ENCODE measurements at regions not wholly inside any gene's neighbourhood (a gene's known extent, or its start where the extent isn't known, plus 50 kb on each side); places are given as distances from the start of the nearest gene placed in this dataset.
"Not testable (repeated sequence)": the region's sequence is repeated elsewhere in the genome, so short reads cannot be mapped to it uniquely, and the experiment has no call there.

DNA sequence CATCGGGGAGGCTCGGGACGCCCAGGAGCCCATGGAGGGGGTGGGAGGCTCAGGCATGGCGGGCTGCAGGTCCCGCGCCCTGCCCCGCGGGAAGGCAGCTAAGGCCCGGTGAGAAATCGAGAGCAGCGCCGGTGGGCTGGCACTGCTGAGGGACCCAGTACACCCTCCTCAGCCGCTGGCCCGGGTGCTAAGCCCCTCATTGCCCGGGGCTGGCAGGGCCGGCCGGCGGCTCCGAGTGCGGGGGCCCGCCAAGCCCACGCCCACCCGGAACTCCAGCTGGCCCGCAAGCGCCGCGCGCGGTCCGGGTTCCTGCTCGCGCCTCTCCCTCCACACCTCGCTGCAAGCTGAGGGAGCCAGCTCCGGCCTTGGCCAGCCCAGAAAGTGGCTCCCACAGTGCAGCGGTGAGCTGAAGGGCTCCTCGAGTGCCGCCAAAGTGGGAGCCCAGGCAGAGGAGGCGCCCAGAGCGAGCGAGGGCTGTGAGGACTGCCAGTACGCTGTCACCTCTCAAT, 195.0 kb upstream of the PIK3R1 start:
- not testable (repeated sequence) for FAIRE-seq

DNA sequence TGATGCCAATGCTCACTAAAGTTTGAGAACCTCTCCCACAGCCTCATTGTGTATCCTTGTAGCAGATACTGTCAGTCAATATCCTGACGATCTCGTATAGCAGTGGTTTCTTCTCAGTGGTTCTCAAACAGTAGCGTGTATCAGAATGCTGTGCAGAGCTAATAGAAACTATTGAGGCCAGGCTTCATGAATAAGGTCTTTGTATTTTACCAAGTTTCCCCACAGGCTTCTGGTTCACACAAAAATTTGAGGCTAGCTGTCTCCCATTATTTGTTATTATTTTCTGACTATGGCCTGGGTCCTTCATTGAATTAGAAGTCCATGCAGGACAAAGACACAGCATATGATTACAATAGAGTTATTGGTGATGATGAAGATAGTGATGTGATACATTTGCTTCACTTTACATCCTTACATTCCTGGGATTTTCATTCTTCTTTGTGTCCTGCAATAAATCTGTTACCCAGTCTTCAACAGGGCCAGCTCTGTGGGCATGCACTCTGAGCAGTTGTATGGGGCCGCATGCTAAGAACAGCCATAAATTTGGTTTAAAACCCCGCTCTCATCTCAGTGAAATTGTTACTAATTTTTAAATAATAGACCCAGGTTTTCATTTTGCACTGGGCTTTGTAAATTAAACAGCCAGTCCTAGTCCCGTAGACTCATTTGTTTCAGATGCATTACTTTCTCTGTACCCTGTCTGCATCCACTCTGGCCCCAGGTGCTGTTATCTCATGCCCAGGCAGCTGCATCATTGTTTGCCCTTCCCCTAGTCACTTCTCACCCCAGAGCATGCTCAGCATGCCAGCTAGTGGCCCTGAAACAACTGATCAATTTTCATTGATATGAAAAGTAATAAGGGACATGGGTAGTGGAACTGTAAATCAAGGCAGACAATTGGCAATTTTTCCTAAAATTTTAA, 199.9 kb upstream of the PIK3R1 start:
- FAIRE-seq = no peak

DNA sequence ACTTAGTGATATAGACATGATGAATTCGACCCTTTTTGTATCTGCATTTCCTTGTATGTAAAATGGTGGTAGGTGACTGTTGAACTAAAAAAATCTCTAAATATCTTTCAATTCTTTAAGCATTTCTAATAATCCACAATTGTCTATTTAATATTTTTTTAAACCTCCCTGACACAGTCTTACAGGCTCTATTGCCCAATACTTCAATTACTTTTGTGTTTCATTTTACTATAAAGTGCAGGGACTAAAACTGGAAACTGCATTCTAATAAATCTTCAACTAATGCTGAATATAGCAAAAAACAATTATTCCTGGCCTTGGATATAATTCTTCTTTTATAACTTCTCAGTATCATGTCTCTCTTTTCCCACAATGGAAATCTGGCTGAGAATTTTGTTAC, 202.7 kb upstream of the PIK3R1 start:
- FAIRE-seq = no peak

DNA sequence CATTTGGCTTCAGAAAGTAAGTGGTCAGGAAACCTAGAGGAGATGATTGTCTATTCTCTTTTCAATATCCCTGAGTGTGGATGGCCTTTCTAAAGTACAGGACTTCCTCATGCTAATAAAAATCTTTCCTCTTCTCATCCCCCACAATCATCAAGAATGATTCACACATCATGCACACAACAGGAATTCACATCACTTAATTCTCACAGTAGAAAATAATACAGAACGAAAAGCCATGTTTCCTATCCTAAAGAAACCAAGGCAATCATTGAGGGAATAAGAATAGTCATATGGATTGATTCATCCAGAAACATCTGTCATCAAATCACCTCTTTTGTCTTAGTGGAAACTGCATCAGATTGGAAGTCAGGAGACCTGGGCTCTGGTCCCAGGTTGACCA, 203.1 kb upstream of the PIK3R1 start:
- no peak for FAIRE-seq

DNA sequence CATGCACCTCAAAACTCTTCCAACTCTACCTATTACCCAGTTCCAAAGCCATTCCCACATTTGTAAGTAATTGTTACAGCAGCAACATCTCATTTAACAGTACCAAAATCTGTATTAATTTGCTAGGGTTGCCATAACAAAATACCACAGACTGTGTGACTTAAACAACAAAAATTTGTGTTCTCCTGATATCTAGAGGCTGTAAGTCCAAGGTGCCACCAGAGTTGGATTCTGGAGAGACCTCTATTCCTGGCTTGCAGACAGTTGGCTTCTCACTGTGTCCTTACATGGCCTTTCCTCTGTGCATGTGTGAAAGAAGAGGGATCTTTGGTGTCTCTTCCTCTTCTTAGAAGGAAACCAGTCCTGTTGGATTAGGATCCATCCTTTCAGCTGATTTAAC, 203.8 kb upstream of the PIK3R1 start:
- FAIRE-seq = no peak

DNA sequence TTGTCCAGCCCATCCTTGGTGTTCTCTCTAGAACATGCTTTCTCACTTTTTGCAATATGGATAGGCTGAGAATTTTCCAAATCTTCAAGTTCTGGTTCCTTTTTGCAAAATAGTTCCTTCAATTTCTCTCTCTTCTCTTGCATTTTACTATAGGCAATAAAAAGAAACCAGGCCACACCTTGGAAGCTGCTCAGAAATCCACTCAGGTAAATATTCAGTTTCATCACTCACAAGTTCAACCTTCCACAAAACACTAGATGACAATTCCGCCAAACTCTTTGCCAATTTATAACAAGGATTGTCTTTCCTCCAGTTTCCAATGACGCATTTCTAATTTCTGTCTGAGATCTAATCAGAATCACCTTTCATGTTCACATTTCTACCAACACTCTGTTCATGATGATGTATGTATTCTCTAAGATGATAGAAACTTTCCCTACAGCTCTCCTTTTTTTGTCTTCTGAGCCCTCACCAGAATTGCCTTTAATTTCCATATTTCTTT, 204.2 kb upstream of the PIK3R1 start:
- FAIRE-seq = no peak

DNA sequence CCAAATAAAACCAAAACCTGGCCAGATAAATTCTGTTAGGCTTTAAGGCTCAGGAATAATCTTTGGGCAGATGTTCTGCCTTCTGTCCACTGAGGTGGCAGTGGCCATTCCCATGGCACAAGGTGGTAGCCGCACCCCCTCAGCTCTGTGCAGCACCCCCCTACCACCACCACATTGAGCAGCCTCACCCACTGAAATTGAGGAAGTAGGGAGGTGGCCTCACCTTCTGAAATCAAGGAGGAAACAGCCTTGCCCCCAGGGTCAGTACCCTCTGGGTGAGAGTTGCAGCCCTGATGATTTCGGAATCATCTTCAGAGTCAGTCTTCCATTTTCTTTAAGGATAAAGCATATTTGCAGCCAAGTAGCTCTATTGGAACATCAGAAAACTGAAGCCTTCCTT, 204.8 kb upstream of the PIK3R1 start:
- FAIRE-seq = no peak

DNA sequence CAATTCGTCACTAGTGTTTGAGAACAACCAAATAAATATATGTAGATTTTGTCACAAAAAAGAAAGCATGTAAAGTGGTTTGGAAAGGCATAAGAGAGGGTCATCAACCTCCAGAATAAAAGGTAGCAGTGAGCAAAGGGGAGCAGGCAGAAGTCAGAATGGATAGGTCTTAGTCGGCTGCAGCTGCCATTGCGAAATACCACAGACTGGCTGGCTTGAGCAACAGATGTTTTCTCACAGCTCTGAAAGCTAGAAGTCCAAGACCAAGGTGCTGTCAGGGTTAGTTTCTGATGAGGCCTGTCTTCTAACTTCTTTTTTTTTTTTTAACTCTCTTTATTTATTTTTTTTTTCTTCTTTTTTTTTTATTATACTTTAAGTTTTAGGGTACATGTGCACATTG, 208.1 kb upstream of the PIK3R1 start:
- no peak for FAIRE-seq

DNA sequence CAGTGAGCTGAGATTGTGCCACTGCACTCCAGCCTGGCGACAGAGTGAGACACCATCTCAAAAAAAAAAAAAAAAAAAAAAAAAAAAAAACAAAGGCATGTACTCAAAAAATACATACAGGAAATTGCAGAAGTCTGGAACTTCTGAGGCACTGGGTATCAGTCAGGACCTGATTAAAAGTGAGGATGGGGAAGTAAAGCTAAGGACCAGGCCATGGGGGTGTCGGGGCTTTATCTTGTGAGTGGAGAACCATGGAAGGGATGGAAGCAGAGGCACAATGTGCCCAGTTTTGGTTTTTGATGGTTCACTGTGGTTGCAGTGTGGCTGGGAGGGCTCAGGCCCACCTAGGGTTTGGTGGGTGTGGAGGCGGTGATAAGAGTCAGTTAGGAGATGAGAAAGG, 212.7 kb upstream of the PIK3R1 start:
- FAIRE-seq = no peak

DNA sequence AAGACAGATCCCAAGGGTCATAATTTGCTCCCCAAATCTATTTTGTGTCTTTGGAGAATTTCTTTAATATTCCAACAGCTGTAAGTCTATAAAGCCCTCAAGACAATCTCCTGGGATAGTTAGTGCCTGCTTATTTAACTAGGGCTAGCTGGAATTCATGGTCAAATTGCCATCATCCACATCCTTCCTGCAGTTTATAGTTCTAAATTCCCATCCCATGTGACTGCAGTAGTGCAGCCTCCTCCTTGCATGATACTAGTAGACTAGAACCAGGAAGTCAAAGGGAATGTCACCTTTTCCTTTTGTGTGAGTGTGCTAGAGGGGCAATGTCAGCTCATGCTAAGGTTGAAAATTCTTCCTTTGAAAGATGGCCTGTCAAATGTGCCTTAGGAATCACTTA, 214.8 kb upstream of the PIK3R1 start:
- no peak for FAIRE-seq

DNA sequence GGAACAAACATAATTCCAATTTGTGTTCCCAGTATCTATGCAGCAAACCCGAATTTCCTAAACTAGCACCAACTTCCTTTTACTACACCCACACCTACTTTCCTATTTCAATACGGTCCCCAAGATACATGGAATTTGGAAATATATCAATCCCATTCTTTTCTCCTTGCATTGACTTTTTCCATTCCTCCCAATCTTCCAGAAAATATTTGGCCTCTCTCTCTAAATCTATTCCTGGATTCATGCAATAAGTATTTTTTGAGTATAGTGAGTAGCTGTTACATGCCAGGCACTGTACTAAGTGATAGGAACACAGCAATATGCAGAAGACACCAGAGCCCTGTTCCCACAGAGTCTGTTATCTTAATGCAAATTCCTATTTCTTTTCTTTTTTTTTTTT, 216.2 kb upstream of the PIK3R1 start:
- FAIRE-seq = no peak

DNA sequence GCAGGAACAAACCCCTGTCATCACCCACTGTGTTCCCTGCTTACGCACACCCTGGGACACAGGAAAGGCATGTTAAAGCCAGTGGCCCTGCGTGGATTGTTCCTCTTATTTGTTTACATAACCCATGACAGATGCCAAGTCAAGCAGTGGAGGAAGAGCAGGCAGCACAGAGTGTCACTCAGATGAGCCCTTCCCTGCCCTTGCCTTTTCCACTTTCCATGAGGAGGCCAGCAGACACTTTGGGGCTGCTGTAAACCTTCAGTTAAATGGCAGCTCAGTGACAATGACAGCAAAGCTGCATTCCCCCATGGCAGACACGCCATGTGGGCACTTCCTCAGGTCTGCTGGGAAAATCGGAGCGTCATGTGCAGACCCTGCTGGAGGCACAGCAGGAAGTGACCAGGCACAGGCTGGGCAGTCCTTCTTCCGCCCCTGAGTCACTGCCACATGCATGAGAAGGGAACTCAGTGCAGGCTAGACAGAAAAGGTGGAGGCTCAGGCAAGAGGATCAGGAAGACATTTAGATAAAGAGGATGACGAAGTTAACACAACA, 216.8 kb upstream of the PIK3R1 start:
- no peak for FAIRE-seq

DNA sequence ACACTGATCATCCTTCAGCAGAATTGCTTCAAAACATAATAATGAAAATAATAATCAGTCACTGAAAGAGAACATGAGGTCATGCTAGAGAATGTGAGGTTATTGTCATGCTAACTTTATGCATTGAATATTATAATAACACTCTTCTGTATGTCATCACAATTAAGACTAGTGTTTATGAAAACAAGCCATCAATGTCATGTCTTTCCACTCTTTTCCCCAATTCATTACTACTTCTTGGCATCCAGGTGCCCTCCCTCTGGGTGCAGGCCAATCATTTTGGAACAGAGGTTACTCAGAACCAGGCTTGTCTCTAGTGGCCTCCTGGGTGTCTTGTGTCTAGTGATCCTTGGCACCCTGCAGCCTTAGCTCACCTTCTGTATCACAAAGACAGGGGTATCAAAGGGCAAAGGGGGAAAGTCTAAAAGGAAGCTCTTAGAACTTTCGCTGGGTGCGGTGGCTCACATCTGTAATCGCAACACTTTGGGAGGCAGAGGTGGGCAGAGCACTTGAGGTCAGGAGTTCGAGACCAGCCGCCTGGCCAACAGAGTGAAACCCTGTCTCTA, 217.6 kb upstream of the PIK3R1 start:
- no peak for FAIRE-seq

DNA sequence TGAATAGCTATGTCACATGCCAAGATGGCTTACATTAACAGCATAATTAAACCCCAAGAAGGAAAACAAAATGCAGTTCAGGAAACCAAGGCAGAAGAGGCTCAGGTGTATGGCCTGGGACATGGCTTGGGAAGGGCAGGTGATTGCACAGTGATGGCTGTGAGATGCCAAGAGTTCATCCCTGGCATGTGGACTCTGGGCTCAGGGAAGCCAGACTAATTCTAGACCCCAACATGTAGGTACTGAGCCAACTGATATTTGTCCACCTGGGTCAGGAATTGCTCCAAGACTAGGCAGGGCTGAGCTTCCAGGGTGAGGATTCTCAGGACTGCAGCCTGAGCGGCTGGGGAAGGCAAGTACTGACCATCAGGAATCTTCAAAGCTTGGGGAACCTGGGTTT, 218.4 kb upstream of the PIK3R1 start:
- no peak for FAIRE-seq

DNA sequence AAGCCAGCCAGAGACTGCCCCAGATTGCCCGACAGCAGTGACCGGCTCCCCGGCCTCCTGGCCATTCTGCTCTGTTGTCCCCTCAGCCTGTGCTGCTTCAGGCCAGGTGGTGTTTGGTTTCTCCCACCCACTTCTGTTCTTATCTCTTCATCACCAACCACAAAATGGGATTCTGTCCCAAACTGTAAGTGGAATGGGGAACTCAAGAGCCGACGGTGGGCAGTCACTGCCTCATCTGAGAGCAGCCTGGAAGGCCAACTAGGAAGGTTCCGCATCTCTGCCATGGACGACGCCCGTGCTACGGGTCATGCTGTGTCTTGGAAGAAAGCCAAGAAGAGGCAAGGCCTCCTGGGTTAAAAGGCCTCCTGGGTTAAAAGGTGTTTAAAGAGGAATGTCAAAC, 219.0 kb upstream of the PIK3R1 start:
- no peak for FAIRE-seq

DNA sequence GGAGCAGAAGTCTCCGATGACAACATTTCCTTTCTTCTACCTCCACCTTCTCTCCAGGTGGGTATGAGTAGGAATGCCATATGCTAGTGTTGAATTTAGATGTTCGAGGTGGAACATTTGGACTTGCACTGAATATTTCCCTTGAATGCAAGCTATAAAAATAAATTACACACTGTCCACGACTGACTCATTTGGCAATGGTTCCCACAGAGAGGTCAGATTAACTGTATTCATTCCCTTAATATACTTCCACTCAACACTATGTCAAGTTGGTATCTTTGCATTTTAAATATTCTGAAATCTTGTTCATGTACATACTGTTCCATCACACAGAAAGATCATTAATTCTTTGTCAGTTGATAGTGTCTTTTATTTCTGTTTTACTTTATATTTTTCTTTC, 222.6 kb upstream of the PIK3R1 start:
- FAIRE-seq = no peak

DNA sequence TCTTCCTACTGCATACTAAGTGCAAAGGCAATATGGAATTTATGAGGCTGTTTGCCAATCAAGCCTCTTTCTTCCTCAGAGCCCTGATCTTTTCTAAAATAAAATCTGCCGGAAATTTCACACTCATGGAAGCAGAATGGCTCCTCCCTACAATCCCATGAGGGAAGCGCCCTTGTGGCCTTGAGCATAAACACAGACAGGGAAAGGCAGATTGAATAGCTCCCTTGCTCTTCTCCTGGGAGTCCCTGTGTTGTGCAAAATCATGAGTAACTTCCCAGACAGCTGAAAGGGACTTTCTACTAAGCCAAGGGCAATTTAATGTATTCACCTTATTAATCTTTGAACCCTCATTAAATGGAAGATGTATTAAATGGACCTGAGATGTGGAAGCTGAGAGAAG, 226.1 kb upstream of the PIK3R1 start:
- FAIRE-seq = no peak

DNA sequence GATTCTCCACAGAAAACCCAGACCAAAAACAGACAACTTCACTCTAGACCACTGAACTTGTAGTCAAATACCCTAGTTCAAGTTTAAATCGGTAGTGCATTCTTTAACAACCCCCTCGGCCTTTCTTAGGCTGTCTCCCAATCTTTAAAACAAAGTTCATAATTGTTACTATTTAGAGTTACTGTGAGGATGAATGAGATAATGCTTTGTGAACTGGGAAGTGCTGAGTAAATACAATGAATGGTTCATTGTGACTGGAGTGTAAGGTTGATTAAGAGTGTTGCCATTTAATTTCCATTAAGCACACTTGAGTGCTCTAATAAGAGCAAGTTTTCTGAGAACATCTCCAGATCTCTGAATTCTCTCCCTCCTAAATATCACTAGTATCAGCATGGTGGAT, 228.8 kb upstream of the PIK3R1 start:
- no peak for FAIRE-seq

DNA sequence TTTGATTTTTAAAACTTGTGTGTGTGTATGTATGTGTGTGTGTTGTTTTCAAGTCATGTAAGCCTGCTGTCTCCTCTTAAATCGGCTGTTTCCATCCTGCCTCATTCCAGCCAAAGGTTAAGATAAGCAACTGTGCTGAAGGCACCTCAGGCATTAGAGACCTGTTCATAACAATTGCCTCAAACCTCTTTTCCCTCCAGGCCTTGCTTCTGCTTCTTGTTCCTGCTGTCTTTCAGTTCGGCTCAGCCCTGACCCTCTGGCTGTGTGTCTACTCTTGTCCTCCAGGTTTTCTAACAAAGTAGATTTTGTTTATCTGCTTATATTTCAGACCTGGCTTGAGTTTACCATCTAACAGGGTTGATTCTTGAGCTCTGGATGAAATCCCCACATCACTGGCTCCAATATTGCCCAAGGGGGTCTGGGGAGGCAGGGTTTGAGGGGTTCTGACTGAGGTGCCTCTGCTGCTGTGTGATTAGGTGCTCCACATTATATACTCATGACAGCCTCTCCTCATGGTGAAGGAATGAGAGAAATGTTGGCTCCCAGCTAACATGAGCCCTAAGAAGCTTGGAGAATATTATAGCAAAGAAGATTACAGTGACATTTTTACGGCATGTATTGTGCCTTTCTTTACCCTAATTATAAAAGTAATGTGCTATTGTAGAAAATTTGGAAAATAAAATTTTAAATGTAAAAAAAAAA, 229.7 kb upstream of the PIK3R1 start:
- no peak for FAIRE-seq

DNA sequence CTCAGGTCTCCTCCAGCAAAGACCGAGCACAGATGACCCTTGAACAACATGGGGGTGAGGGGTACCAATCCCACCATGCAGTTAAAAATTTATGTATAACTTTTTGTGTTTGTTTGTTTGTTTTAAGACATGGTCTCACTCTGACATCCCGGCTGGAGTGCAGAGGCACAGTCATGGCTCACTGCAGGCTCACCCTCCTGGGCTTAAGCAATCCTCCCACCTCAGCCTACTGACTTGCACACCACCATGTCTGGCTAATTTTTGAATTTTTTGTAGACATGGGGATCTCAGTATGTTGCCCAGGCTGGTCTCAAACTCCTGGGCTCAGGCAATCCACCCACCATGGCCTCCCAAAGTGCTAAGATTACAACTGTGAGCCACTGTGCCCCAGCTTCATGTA, 231.0 kb upstream of the PIK3R1 start:
- FAIRE-seq = no peak

DNA sequence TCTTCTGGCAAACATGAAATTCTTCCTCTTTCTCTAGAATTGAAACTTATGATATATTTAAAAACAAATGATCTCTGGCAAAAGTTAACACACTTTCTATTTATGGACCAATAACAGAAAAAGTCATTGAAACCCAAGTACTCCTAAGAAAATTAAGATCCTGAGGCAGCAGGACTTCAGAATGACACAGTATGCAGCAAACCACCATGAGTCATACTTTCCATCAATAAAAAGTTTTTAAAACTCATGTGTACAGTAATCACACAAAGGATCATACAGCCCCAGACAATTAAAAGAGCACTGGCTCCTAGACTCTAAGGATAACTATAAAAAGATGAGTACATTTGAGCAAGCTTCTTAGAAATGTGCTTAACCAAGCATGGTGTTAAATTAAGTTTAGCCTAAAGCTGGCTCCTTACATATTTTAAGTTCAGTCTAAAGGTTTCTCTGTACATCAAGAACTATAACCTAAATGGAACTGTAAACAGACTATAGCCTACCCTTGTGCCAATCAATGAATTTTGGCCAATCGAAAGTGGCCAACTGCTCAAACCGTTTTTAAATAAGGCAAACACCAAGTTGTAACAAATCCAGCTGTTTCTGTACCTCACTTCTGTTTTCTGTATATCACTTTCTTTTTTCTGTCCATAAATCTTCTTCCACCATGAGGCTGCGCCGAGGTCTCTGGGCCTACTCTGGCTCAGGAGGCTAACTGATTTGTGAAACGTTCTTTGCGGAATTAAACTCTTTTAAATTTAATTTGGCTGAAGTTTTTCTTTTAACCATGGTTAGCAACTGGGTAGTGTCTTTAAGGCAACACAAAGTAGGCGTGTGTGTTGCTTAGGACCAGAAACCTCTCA, 232.1 kb upstream of the PIK3R1 start:
- no peak for FAIRE-seq

DNA sequence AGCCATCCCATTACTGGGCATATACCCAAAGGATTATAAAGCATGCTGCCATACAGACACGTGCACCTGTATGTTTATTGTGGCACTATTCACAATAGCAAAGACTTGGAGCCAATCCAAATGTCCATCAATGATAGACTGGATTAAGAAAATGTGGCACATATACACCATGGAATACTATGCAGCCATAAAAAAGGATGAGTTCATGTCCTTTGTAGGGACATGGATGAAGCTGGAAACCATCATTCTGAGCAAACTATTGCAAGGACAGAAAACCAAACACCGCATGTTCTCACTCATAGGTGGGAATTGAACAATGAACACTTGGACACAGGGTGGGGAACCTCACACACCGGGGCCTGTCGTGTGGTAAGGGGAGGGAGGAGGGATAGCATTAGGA, 233.4 kb upstream of the PIK3R1 start:
- not testable (repeated sequence) for FAIRE-seq

Measured in colon (tissue), 2 donors.